Dermis blood vessel endothelial cell (primary cell): ENCODE measurements at regions not wholly inside any gene's neighbourhood (a gene's known extent, or its start where the extent isn't known, plus 50 kb on each side); places are given as distances from the start of the nearest gene placed in this dataset.
"Not testable (repeated sequence)": the region's sequence is repeated elsewhere in the genome, so short reads cannot be mapped to it uniquely, and the experiment has no call there.

Experiments used
- DNase-seq: peaks from one replicate; pipeline ENCODE4 v3.0.0; 2010

DNA sequence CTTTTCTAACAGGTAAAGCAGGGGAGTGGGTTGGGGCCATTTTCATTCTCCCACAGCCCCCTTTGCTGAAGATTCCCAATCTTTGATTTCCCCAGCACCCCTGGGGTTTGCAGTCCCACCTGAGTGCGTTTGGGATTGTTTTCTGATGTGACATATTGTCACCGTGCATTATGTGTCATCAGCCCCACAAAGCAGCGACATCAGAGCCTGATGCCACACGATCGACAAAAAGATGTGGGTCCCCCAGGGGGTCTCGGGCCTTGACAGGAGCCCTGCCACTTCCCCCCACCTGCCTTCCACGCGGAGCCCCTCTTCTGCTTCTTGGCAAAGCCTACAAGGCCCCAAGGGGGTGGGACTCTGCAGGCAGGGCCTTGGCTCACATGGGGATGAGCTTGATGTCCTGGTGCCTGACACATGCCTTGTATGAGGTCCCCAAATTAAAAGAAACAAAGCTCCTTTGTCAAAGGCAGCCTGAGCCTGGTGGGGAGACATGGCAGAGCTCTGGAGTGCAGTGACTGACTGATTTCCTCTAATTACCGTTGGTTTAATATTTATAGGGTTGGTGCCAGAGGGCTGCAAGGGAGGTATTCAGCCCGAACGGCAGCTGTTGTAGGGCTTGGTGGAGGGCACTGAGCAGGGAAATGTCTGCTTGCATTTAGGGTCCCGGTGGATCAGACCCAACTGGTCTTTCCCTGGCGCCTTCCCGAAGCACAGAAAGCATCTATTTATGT is 149.2 kb downstream of the MIAT start:
- no peak for DNase-seq

DNA sequence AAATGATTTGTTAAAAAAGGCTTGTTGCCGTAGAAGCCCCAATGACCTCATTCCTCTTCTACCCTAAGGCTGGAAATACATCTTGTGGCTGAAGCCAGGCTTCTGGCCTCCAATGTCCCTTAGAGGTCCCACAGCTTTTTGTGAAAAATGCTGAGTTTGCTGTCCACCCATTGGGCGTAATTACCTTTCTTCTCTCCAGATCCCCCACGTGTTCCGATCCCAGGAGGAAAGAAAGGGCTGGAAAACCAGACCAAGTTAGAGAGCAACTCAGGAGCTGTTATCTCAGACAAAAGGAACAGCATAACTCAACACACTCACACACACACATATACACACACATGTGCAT is 154.2 kb downstream of the MIAT start:
- no peak for DNase-seq

DNA sequence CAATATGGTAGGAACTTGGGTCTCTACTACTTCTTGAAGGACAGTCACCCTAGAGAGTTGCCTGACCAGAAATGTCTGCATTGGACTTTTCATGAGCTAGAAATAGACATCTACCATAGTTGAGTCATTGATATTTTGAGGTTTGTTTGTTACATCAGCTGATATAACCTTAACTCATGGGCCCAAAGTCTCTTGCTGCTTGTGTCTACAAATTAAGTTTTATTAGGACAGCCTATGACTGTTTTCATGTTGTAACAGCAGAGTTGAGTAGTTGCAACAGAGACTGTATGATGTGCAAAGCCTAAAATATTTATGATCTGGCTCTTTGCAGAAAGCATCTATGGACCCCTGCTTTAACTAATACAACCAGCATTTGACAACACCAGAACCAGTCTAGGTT is 155.3 kb downstream of the MIAT start:
- DNase-seq, result no peak

DNA sequence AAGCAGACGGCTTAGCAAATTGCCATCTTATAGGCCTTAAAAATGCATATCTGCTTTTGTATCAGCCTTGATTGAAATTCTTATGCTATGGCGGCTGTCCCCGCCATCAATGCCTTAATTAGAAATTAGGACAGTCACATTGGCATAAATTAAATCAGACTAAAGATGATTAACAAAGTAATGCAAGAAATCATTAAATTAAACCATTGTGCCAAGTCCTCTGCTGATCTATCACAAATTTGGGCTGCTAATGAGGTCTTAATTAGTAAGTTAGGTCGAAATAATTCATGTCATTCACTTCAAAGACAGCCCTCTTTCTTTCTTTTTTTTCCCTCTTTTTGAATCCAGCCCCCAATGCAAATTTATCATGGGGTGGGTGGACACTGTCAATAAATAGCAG is 159.3 kb downstream of the MIAT start:
- no peak for DNase-seq

DNA sequence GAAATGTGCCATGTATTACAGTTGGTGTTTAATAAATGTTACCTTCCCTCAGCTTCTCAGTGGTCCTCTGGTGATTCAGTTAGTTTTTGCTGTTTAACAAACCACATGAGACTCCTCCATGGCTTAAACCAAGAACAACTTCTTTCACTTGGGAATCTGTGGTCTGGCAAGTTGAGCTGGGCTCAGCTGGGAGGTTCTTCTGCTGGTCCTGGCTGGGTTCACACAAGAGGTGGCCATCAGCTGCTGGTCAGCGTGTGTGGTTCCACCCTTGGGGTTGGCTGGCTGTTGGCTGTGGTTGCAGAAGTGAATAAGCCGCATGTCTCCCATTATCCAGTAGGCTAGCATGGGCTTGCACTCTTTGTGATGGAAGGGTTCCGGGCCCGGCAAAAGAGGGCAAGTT is 160.5 kb downstream of the MIAT start:
- no peak for DNase-seq

DNA sequence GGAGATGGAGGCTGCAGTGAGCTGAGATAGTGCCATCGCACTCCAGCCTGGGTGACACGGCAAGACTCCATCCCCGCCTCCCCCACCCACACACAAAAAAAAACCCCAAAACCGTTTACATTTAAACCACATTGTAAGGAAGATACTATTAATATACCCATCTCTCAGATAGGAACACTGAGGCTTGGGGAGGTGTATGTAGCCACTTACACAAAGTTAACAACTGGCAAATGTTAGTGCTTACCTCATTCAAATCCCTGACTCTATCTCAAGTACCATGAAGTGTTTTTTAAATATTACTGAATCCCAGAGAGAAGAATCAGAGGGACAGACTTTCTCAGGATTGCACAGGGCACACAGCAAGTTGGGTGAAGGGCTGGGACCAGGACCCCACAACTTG is 164.5 kb downstream of the MIAT start:
- DNase-seq, result no peak

DNA sequence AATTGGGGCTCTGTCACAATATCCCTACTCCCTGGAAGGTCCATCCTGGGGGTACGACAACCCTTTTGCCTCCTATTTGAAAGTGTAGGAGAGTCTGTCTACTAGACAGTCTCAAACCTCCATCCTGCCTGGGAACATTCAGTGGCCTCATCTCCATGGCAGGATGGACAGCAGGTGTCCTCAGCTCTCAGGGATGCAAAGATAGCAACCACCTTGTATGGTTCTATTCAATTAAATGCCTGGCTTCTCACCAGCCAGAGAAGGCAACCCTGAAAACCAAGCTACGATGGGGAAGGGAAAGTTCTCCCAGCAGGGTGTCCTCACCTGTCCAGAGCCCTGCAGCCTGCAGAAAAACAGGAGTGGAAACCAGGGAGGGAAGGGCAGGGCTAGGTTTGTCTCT is 164.9 kb downstream of the MIAT start:
- DNase-seq, result no peak

DNA sequence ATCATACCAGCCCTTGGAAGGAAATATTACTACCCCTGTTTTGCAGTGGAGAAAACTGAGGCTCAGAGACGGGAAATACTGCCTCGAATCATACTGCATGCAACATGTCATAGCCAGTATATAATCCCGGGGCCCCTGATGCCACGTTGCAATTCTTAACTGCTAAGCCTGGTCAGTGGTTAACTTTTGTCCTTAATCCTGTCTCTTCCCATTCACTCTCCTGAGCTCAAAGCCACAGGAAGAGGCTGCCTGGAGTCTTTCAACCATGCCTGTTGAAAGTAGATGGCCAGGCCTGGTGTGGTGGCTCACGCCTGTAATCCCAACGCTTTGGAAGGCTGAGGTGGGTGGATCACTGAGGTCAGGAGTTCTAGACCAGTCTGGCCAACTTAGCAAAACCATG is 166.6 kb downstream of the MIAT start:
- DNase-seq, result no peak

DNA sequence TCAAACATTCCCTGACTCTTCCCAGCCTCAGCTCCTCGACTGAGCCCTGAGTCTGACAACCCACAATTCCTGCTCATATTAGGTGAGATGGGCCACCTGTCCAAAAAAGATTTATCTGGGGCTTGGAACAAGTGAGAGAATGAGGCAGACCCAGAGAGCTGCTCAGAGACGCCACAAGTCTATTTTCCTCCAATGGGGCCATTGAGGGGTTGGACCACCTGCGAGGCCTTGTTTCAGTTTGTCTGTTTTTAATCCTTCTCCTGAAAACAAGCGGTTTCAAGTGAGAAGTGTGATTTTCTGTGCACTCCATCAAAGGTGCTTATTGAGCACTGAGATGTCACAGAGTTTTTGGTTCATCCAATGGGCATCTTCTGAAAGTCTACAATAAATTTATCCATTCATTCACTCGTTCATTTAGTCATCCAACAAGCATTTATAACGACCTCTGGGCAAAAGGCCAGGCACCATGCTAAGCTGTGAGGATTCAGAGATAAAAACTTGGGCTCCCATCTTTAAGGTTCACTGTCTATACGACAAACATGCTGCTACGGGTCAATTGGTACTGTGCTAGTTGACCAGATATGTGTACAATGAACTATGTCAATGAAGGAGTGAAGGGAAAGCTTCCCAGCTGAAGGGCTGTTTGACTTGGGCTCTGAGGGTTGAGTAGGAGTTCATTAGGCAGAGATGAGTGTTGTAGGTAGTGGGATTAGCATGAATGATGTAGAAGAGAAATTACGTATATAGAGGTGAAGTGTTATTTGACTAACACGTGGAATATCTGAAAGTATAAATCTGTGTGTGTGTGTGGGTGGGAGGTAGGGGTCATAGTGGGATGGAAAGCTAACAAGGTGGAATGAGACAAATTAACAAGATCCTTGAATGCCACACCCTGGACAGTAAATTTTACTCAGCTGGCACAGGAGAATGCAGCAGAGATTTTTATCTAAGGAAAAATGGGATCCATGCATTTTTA is 168.9 kb downstream of the MIAT start:
- no peak for DNase-seq

DNA sequence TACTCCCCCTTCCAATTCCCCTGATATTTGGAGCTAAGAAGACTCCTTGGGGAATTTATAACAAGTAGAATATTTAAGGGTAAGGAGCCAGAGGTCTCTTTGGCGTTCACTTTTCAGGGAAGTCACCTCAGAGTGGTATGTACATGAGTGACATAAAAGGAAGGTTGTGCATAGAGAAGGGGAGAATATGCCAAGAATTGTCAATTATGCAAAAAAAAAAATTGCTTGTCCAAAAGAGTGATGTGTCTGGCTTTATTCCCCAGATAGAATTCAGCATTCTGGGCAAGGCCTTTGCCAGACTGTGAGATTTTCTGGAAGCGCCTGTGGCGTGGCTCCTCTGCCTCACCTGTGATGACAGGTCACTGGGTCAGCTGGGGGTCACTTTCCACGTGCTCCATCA is 170.2 kb downstream of the MIAT start:
- DNase-seq, result no peak

DNA sequence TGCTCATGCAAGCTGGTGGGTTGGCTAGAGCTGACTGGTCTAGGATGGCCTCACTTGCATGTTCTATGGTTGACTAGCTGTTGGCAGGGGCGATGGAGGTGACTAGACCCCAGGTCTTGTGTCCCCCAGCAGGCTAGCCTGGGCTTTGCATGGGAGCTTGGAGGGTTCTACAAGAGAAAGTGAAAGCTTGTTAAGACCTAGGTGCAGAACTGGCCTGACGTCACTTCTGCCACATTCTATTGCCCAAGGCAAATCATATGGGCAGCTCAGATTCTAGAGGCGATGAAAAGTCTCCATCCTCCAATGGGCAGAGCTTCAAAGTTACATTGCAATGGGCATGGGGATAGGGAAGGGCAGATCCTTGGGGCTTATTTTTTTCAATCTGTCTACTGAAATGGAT is 170.9 kb downstream of the MIAT start:
- no peak for DNase-seq

DNA sequence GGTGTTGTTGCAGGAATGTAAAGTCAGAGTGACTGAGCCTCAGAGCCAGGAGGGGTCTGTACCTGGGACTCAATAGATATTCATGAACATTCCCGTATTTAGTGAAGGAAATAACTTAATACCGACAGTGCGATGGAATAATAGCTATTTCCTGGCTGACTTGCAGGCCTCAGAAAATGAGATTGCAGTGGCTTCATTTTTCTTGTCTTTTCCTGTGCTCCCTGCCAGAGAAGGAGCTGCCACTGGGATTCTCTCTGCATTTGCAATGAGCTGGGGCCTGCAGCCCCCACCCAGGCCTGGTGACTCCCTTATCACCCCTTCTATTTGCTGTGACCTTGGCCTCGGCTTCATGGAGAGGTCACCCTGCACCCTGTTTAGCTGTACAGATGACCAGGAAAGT is 173.4 kb downstream of the MIAT start:
- peak; percentile 32 for DNase-seq

DNA sequence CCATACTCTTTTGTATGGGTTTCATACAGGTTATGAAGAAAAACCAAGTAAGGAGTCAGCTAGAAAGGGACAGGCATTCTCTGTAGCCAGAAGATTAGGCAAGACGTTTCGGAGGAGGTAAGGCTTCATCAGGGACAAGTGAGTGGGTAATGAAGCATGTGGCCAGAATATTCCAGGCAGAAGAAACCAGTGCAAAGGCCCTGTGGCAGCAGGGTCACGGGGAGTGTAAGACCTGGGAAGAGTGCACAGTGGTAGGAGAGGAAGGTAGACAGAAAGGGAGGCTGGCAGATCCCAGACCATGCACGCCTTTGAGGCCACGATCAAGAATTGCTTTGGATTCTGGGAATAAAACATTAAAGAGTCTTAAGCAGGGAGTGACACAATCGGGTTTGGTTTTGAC is 177.6 kb downstream of the MIAT start:
- DNase-seq, result no peak

DNA sequence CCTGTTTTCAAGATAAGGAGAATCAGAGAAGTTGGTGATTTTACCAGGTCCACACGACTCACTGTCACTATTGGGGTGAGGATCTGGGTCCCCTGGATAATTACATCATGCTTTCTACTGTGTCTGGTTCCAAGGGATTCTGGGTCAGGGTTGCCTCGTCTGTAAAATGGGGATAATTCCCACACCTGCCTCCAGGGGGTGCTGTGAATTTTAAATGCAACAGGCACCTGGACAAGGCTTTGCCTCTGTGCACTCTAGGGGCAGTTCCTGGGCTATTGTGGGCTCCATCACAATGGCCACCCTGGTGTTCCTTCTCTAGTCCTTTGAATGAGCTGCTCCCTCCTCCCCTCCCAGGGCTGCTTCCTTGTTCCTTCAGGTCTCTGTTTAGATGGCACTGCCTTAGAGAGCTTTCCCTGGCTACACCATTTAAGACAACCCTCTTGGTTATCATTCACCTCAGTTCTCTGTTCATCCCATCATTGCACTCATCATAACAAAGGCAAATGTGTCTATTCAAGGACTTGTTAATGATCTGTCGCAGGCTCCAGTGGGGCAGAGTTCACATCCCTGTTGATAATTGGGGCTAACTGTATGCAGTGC is 178.6 kb downstream of the MIAT start:
- DNase-seq, result peak; percentile 65

DNA sequence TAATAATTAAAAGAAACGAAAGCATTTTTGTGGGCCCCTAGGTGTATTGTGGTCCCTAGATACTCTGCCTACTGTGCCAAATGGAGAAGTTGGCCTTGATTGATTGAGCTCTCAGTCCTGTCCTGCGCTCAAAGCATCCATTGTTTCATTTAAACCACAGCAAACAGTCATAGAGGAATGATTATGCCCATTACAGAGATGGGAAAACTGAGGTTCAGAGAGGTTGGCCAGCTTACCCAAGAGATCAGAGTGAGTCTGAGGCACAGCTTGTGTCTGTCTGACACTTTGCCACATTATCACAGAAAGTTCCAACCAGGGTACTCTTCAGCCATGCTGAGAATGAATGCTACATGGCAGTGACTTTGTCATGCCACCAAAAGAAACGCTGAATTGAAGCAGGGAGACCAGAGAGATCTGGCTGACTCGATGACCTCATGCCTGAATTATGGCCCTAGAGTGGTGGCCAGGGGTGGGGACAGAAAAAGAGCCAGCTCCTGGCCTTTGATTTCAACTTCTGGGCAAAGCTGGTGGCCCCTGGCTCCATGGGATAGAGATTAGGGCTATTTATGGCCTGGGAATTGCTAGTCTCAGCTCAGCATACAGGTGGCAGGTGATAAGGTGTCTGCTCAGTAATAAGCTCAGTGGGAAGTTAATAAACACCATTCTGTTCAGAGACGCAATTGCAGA is 180.5 kb downstream of the MIAT start:
- no peak for DNase-seq

DNA sequence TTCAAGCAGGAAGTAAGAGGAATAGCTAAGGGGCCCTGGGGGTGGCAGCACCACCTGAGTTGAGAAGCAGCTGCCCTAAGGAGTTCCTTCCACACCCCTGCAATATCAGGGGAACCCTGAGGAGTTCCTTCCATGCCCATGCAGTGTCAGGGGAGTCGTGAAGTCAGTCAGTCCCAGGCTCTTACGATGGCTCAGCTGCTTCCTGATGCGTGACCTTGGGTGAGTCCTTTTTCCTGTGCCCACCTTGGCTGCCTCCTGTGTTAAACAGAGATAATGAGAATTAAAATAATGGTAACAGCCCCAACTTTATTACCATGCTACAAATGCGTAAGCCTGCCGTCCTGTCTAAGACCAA is 181.1 kb downstream of the MIAT start:
- peak; percentile 7 for DNase-seq

DNA sequence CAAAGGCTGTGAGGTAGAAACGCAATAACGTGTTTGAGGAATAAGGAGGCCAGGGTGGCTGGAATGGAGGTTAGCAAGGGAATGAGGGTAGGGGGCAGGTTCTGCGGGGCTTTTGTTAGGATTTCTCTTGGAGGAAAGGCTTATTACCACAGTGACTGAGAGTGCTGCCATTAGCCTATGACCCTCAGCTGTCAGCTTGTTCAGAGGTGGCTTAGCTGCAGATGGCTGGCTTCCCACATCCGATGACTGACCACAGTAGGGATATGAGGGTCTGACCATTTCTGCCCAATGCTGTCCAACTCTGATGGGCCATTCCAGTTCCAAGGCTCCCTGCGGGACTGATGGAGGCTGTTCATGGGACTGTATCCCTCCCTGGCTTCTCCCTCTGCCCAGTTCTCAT is 181.8 kb downstream of the MIAT start:
- no peak for DNase-seq

DNA sequence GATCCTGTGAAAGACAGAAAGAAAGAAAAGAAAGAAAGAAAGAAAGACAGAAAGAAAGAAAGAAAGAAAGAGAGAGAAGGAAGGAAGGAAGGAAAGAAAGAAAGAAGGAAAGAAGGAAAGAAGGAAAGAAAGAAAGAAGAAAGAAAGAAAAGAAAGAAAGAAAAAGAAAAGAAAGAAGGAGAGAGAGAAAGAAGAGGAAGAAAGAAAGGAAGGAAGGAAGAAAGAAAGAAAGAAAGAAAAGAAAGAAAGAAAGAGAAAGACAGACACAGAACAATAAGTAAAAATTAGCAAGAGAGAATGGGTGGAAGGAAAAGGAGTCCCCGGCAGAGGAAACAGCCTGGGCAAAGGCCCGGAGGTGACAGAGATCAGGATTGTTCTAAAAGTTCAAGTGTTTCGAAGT is 183.4 kb downstream of the MIAT start:
- not testable (repeated sequence) for DNase-seq

DNA sequence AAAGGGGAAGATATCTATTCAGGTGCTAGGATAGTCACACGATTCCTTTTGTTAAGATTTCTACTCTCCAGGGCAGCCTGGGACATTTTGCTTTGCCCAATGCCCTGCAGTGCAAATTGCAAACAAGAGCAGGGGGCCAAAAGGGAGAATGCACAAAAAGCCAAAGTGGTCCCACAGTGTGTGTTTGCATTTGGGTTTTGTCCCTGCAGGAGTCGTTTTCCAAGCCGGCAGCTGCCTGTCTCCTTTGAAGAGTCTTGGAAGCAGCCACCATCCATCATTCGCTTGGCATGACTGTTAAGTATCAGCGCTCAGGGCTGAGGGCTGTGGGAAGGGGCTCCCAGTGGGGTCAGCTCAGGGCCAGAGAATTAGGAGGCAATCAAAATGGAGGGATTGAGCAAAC is 184.7 kb downstream of the MIAT start:
- no peak for DNase-seq

DNA sequence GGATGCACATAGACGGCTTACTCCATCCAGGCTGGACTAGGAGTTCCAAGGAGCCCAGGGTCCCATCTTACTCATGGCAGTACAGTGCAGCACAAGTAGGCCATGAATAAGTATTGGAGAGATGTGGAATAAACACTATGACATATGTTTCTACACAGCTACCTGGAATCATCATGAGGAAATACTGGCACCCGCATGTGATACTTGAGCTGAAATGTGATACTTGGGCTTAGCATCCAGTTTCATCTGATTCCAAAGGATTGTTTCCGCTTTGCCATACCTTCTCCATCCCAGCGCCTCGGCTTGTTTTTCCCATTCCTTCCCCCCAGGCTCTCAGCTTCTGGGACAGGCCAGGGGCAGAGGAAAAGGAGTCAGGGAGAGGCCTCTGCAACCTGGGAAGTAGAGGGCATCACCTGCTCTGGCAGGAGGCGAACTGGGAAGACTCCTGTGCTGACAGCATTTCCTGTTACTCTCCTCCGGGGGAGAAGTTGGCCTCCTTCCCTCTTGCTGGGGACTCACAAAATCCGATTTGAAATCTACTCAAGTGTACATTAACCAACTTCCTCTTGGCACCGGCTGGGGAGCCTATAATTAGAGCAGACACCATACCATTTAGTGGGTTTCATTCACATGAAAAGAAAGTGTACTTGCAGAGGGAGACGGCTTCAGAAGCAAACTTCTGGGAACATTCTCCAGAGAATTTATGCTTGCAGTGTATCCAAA is 187.8 kb downstream of the MIAT start:
- peak; percentile 3 for DNase-seq

DNA sequence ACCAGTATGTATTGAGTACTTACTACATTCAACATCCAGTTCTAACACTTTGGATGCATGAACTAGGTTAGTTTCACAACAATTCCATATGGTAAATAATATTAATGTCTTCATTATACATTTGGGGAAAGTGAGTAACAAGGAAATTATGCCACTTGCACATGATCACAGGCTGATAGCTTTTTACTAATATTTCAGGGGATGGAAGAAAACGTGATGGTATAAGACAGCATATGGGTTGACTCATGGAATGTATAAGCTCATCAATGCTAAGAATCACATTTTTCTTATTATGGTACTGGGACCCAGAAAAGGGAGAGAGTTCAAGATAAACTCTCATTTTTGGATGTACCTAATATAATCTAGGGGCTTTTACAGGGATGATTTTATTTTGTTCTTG is 188.7 kb downstream of the MIAT start:
- no peak for DNase-seq

DNA sequence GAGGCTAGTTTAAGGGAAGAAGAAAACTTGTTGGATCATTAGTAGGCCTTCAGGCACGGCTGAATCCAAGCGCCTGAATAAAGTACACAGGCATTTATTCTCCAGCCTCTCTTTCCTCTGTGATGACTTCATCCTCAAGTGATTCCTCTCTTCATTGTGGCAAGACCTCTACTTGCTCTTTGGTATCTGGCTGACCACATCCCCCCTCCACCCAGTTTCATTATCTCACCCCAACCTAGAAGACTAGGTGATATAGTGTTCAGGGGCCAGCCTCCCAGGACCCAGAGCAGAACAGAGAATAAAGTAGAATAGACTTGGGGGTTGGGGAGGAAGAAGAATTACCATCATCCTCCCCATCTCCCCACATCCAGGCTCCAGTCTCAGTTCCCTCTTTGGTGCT is 189.3 kb downstream of the MIAT start:
- no peak for DNase-seq

DNA sequence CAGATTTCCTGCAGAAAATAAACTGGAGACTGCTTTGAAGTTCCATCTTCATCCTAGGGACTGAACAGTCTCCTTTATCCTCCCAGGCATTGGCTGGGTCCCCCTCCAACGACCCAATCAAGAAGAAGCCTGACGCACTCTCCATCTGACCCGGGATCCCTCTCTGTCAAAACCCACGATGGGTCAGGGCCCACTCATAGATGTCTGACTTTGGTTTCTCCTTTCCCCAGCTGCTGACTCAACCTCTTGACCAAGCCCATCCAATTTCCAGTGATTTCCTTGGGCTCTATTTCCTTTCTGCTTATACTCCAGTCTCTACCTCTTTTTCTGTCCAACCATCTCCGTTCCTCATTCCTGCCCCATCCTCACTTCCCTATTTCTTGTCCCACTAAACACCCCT is 189.7 kb downstream of the MIAT start:
- no peak for DNase-seq
